ENCODE measurements at regions not wholly inside any gene's neighbourhood (a gene's known extent, or its start where the extent isn't known, plus 50 kb on each side); places are given as distances from the start of the nearest gene placed in this dataset.

DNA sequence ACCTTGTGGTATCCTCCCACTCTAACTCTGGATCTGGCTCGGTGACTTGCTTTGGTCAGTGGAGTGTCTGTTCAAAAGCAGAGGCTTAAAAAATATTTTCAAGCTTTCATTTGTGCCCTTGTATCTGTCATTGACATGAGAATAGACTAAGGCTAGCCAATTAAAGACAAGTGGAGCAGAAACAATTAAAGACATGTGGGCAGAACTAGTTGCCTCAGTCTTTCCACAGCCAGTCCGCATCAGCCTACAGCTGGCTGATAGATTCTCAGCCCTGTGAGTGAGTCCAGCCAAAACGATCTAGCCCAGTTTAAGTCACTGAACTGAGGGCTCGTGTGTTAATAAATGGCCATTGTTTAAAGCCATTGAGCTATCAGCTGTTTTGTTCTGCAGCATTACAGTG lies 185.2 kb upstream of the DGKB start:
- no peak for TF ChIP-seq FOXJ3 (CRISPR knock-in tag; IDR thresholded peaks at IDR 0.05; ENCODE audit: borderline replicate concordance)
- no peak for TF ChIP-seq CTCF (IDR thresholded peaks at IDR 0.05)
- no peak for TF ChIP-seq ZNF423 (CRISPR knock-in tag; IDR thresholded peaks at IDR 0.05)
- TF ChIP-seq ZNF219 (CRISPR knock-in tag; IDR thresholded peaks at IDR 0.05; ENCODE audit: borderline replicate concordance): no peak
- TF ChIP-seq ELF4 (CRISPR knock-in tag; IDR thresholded peaks at IDR 0.05; ENCODE audit: low read depth): no peak
- TF ChIP-seq E2F4 (CRISPR knock-in tag; IDR thresholded peaks at IDR 0.05; ENCODE audit: borderline replicate concordance, low read depth): no peak
- TF ChIP-seq SP1 (CRISPR knock-in tag; conservative IDR thresholded peaks at IDR 0.05): no peak
- no peak for TF ChIP-seq FOXK1 (CRISPR knock-in tag; IDR thresholded peaks at IDR 0.05)
- no peak for TF ChIP-seq CBFB (CRISPR knock-in tag; IDR thresholded peaks at IDR 0.05; ENCODE audit: low read depth)
